SK-N-SH (cell line): ENCODE measurements at regions not wholly inside any gene's neighbourhood (a gene's known extent, or its start where the extent isn't known, plus 50 kb on each side); places are given as distances from the start of the nearest gene placed in this dataset.

Experiments used
- CTCF ChIA-PET: fragments of 300-600, 350-600 bp; formaldehyde crosslinking; extraction: SDS; loops from one replicate; lab custom pipeline; 2021; lab: Yijun Ruan, JAX
- POLR2A ChIA-PET: fragments of 350-600 bp; sonication (Branson Sonifier 250); formaldehyde crosslinking; extraction: SDS; loops from one replicate; lab custom pipeline; 2020; ENCODE audit warnings: antibody characterized with exemption, inconsistent platforms; lab: Yijun Ruan, JAX
- DNase-seq: peaks from one replicate; pipeline ENCODE4 v3.0.0; 2012
- H2AFZ ChIP-seq: fragments of 200-600 bp; sonication (generic); 2 replicates; pipeline ENCODE4 v1.8.1; 2016; ENCODE audit warnings: antibody characterized with exemption, mild to moderate bottlenecking, low read depth
- H3F3A ChIP-seq: fragments of 200-600 bp; sonication (generic); replicated peaks from 2 replicates; pipeline ENCODE3; 2016; ENCODE audit warnings: antibody characterized with exemption, mild to moderate bottlenecking; ENCODE audit not compliant: insufficient read depth
- H3K27ac ChIP-seq, 2 experiments: fragments of 200-500 bp in 1 of 2; fragments of 200-600 bp in 1 of 2; sonication (Bioruptor generic) in 1 of 2; sonication (generic), shearing (Covaris generic) in 1 of 2; 2 replicates each; pipeline versions ENCODE4 v1.5.1 to v1.6.1; 2014 to 2016; ENCODE audit warnings: low read depth in 2 of 2, inconsistent platforms in 1 of 2, low read length in 1 of 2, mild to moderate bottlenecking in 1 of 2, mixed read lengths in 1 of 2
- H3K27me3 ChIP-seq: fragments of 200-600 bp; sonication (generic), shearing (Covaris generic); 2 replicates; pipeline ENCODE4 v1.6.1; 2016; ENCODE audit warnings: mixed run types; ENCODE audit not compliant: insufficient read depth
- H3K36me3 ChIP-seq, 2 experiments: fragments of 200-500 bp in 1 of 2; fragments of 200-600 bp in 1 of 2; sonication (Bioruptor generic) in 1 of 2; sonication (generic) in 1 of 2; replicated peaks in 1 of 2; 2 replicates each; pipeline versions ENCODE3 to v1.5.1; 2014 to 2016; ENCODE audit warnings: low read length in 1 of 2, mild to moderate bottlenecking in 1 of 2; ENCODE audit not compliant: insufficient read depth in 2 of 2, control insufficient read depth in 1 of 2
- H3K4me1 ChIP-seq, 2 experiments: fragments of 200-500 bp in 1 of 2; fragments of 200-600 bp in 1 of 2; sonication (Bioruptor generic) in 1 of 2; sonication (generic), shearing (Covaris generic) in 1 of 2; 2 replicates each; pipeline versions ENCODE4 v1.5.1 to v1.6.1; 2014 to 2016; ENCODE audit warnings: low read depth in 1 of 2, low read length in 1 of 2, mixed run types in 1 of 2; ENCODE audit not compliant: insufficient read depth in 2 of 2, control insufficient read depth in 1 of 2
- H3K4me2 ChIP-seq: fragments of 200-600 bp; sonication (generic), shearing (Covaris generic); 2 replicates; pipeline ENCODE4 v1.6.1; 2017; ENCODE audit warnings: mixed run types
- H3K4me3 ChIP-seq, 2 experiments: fragments of 200-500 bp in 1 of 2; fragments of 200-600 bp in 1 of 2; sonication (Bioruptor generic) in 1 of 2; sonication (generic), shearing (Covaris generic) in 1 of 2; 2 replicates each; pipeline versions ENCODE4 v1.5.1 to v1.8.1; 2014 to 2016; ENCODE audit warnings: low read depth in 2 of 2, inconsistent platforms in 1 of 2, low read length in 1 of 2, mild to moderate bottlenecking in 1 of 2, mixed read lengths in 1 of 2, moderate library complexity in 1 of 2
- H3K79me2 ChIP-seq: fragments of 200-600 bp; sonication (generic); 2 replicates; pipeline ENCODE4 v1.8.1; 2017; ENCODE audit warnings: mild to moderate bottlenecking; ENCODE audit not compliant: insufficient read depth
- H3K9ac ChIP-seq: fragments of 200-600 bp; sonication (generic); 2 replicates; pipeline ENCODE4 v1.6.1; 2017; ENCODE audit warnings: mixed run types
- H3K9me2 ChIP-seq: fragments of 200-600 bp; sonication (generic); 2 replicates; pipeline ENCODE4 v1.6.1; 2017; ENCODE audit warnings: mixed run types
- H3K9me3 ChIP-seq: fragments of 200-600 bp; sonication (generic); 2 replicates; pipeline ENCODE4 v1.6.1; 2017; ENCODE audit warnings: mixed run types, mild to moderate bottlenecking, moderate library complexity
- H4K20me1 ChIP-seq: fragments of 200-600 bp; sonication (generic); 2 replicates; pipeline ENCODE4 v1.6.1; 2017; ENCODE audit warnings: mild to moderate bottlenecking, mixed run types; ENCODE audit not compliant: insufficient read depth
- CHD2 ChIP-seq: fragments of 150-350 bp; IDR thresholded peaks from 2 replicates; pipeline ENCODE4 v1.6.1; 2018; ENCODE audit warnings: low read length; ENCODE audit not compliant: partially characterized antibody
- EP300 ChIP-seq, 2 experiments: IDR thresholded peaks; 2 replicates each; pipeline versions ENCODE4 v1.4.0 to v1.6.1; 2012; ENCODE audit warnings: borderline replicate concordance in 1 of 2, low read depth in 1 of 2, low read length in 1 of 2
- FOSL2 ChIP-seq: IDR thresholded peaks from 2 replicates; pipeline ENCODE4 v1.4.0; 2012; ENCODE audit warnings: low read depth, mild to moderate bottlenecking, moderate library complexity, borderline replicate concordance
- FOXJ3 ChIP-seq: sonication (generic); formaldehyde crosslinking; IDR thresholded peaks from 2 replicates; pipeline ENCODE4 v1.5.1; 2020; ENCODE audit warnings: mild to moderate bottlenecking, missing genetic modification reagents
- FOXM1 ChIP-seq: IDR thresholded peaks from 2 replicates; pipeline ENCODE4 v1.4.0; 2012; ENCODE audit warnings: low read depth, mild to moderate bottlenecking
- GABPA ChIP-seq: IDR thresholded peaks from 2 replicates; pipeline ENCODE4 v1.4.0; 2012; ENCODE audit warnings: low read depth, mild to moderate bottlenecking
- GATA2 ChIP-seq: sonication (generic); formaldehyde crosslinking; IDR thresholded peaks from 2 replicates; pipeline ENCODE4 v1.5.0; 2020; ENCODE audit warnings: mild to moderate bottlenecking, missing genetic modification reagents
- IRF3 ChIP-seq: fragments of 150-350 bp; IDR thresholded peaks from 2 replicates; pipeline ENCODE4 v1.6.1; 2016; ENCODE audit warnings: mild to moderate bottlenecking, low read depth, low read length
- JUND ChIP-seq: IDR thresholded peaks from 2 replicates; pipeline ENCODE4 v1.4.0; 2012
- MAX ChIP-seq: IDR thresholded peaks from 2 replicates; pipeline ENCODE4 v1.4.0; 2012; ENCODE audit warnings: low read depth
- MEF2A ChIP-seq: IDR thresholded peaks from 2 replicates; pipeline ENCODE4 v1.4.0; 2012; ENCODE audit warnings: low read depth, borderline replicate concordance
- MXI1 ChIP-seq: IDR thresholded peaks from 2 replicates; pipeline ENCODE4 v1.6.1; 2012; ENCODE audit warnings: mild to moderate bottlenecking, low read depth, low read length, improper control_type of control experiment
- PBX3 ChIP-seq: IDR thresholded peaks from 2 replicates; pipeline ENCODE4; 2012
- POLR2AphosphoS5 ChIP-seq: IDR thresholded peaks from 2 replicates; pipeline ENCODE4 v1.6.1; 2012; ENCODE audit warnings: low read depth, low read length
- RAD21 ChIP-seq: IDR thresholded peaks from 2 replicates; pipeline ENCODE4 v1.6.1; 2012; ENCODE audit warnings: mild to moderate bottlenecking, low read length
- REST ChIP-seq: IDR thresholded peaks from 2 replicates; pipeline ENCODE4 v1.6.1; 2012; ENCODE audit warnings: mild to moderate bottlenecking, low read depth, low read length, moderate library complexity
- RFX5 ChIP-seq: IDR thresholded peaks from 2 replicates; pipeline ENCODE4 v1.6.1; 2012; ENCODE audit warnings: mild to moderate bottlenecking, improper control_type of control experiment, low read length
- RXRA ChIP-seq: IDR thresholded peaks from 2 replicates; pipeline ENCODE4 v1.4.0; 2012; ENCODE audit warnings: low read depth, mild to moderate bottlenecking, borderline replicate concordance
- TAF1 ChIP-seq: IDR thresholded peaks from 2 replicates; pipeline ENCODE4 v1.6.1; 2012; ENCODE audit warnings: low read depth, mild to moderate bottlenecking, low read length, moderate library complexity, borderline replicate concordance
- TCF12 ChIP-seq: IDR thresholded peaks from 2 replicates; pipeline ENCODE4 v1.4.0; 2012
- TEAD4 ChIP-seq: IDR thresholded peaks from 2 replicates; pipeline ENCODE4 v1.4.0; 2012; ENCODE audit warnings: mild to moderate bottlenecking, borderline replicate concordance; ENCODE audit not compliant: insufficient read depth
- YY1 ChIP-seq: IDR thresholded peaks from 2 replicates; pipeline ENCODE4 v1.4.0; 2012; ENCODE audit warnings: low read depth, mild to moderate bottlenecking
- WGBS: methylation state at CpG from one replicate; pipeline ENCODE4 v1.1.6; 2017; ENCODE audit warnings: low lambda C conversion rate; 5-methylcytosine and 5-hydroxymethylcytosine counted together

GRCh38 chr5:167602067-167602466 is 689.4 kb upstream of the WWC1 start:
- CTCF ChIA-PET: no interaction called here
- H2AFZ ChIP-seq: no peak overlapping the region

GRCh38 chr5:167603135-167603534 is 688.3 kb upstream of the WWC1 start:
- Histone ChIP-seq H3F3A (no peaks in the 10 kb centered on the region), H3K9ac (no peak overlapping the region), H3K9me2 (no peaks in the 10 kb centered on the region), H3K4me1 (no peaks in the 10 kb centered on the region), H4K20me1 (no peaks in the 10 kb centered on the region), H3K4me3 (no peak overlapping the region), H3K36me3 (no peaks in the 10 kb centered on the region), H2AFZ (no peak overlapping the region)
- CTCF ChIA-PET: no interaction called here
- 47% methylated on average over 4 of the region's 4 CpGs for WGBS
- TF ChIP-seq MXI1 (no peak), RFX5 (no peak), TCF12 (no peak), MEF2A (no peak), JUND (no peak), FOSL2 (no peak), IRF3 (no peak), FOXM1 (no peak), MAX (no peak), YY1 (no peak), TEAD4 (no peak), RAD21 (no peak), POLR2AphosphoS5 (no peak), GABPA (no peak), EP300 (IDR thresholded peaks at IDR 0.05; ENCODE audit: borderline replicate concordance in 1 of 2, low read depth in 1 of 2, low read length in 1 of 2) (no peak), REST (no peak)
- TF ChIP-seq, all 33 proteins: peak for 0
- no peak for DNase-seq
- Histone ChIP-seq H3K79me2 (no peaks in the 10 kb centered on the region), H3K9me3 (no peaks in the 10 kb centered on the region), H3K27ac (no peak overlapping the region), H3K27me3 (no peaks in the 10 kb centered on the region), H3K4me2 (no peak overlapping the region)
- POLR2A ChIA-PET: no interaction called here

More at GRCh38 chr5:167602067-167602466, 689.4 kb upstream of the WWC1 start:
- Histone ChIP-seq H3K27ac (no peak overlapping the region), H3K27me3 (no peaks in the 10 kb centered on the region), H3K9me2 (no peaks in the 10 kb centered on the region), H3K9ac (no peak overlapping the region), H3K4me2 (no peak overlapping the region), H3K79me2 (no peaks in the 10 kb centered on the region), H4K20me1 (no peaks in the 10 kb centered on the region), H3F3A (no peaks in the 10 kb centered on the region), H3K4me3 (no peak overlapping the region), H3K36me3 (no peaks in the 10 kb centered on the region), H3K9me3 (no peaks in the 10 kb centered on the region), H3K4me1 (no peaks in the 10 kb centered on the region)
- 55% methylated on average over 9 of the region's 9 CpGs for WGBS
- POLR2A ChIA-PET: no interaction called here
- TF ChIP-seq JUND (no peak), RFX5 (no peak), GATA2 (CRISPR knock-in tag) (no peak), PBX3 (no peak), MXI1 (no peak), YY1 (no peak), CHD2 (no peak), POLR2AphosphoS5 (no peak), RXRA (no peak), TCF12 (no peak), FOXJ3 (CRISPR knock-in tag) (no peak), TEAD4 (no peak), TAF1 (no peak), MAX (no peak), RAD21 (no peak)
- no peak for DNase-seq
